ENCODE measurements at regions not wholly inside any gene's neighbourhood (a gene's known extent, or its start where the extent isn't known, plus 50 kb on each side); places are given as distances from the start of the nearest gene placed in this dataset.

GRCh38 chr3:178203650-178204049 lies 332.6 kb upstream of the KCNMB2 start:
- TF ChIP-seq CTCF (CRISPR knock-in tag; IDR thresholded peaks at IDR 0.05) (no peak), ZNF614 (CRISPR knock-in tag; IDR thresholded peaks at IDR 0.05; ENCODE audit: borderline replicate concordance) (no peak), KLF16 (CRISPR knock-in tag; IDR thresholded peaks at IDR 0.05) (no peak), ZNF776 (CRISPR knock-in tag; IDR thresholded peaks at IDR 0.05) (no peak), ARNT (IDR thresholded peaks at IDR 0.05) (no peak), GATAD2A (CRISPR knock-in tag; IDR thresholded peaks at IDR 0.05) (no peak), POLR2AphosphoS5 (IDR thresholded peaks at IDR 0.05; ENCODE audit: low read depth, low read length) (no peak), LRRFIP1 (CRISPR knock-in tag; conservative IDR thresholded peaks at IDR 0.05) (no peak), DNMT1 (CRISPR knock-in tag; IDR thresholded peaks at IDR 0.05) (no peak), ZBTB34 (CRISPR knock-in tag; IDR thresholded peaks at IDR 0.05) (no peak), EEA1 (CRISPR knock-in tag; IDR thresholded peaks at IDR 0.05; ENCODE audit: borderline replicate concordance) (no peak), TOPORS (CRISPR knock-in tag; IDR thresholded peaks at IDR 0.05) (no peak), EZH2 (conservative IDR thresholded peaks at IDR 0.05; ENCODE audit: low read depth, low read length) (no peak), SUZ12 (IDR thresholded peaks at IDR 0.05; ENCODE audit: low read depth, low read length) (no peak)
